Vagina (tissue), 2 donors: ENCODE measurements at regions not wholly inside any gene's neighbourhood (a gene's known extent, or its start where the extent isn't known, plus 50 kb on each side); places are given as distances from the start of the nearest gene placed in this dataset.

ENCODE experiments used
- DNase-seq, 2 donors: peaks; one replicate each; pipeline ENCODE4 v3.0.0-alpha.2; 2017; ENCODE audit errors: extremely low spot score in 2 of 2
- H3K27ac ChIP-seq: fragments of 200-600 bp; sonication (generic); one replicate; pipeline ENCODE4 v1.5.1; 2019
- H3K27me3 ChIP-seq: fragments of 200-600 bp; sonication (generic); one replicate; pipeline ENCODE4 v1.5.1; 2019
- H3K36me3 ChIP-seq, 2 donors: fragments of 200-600 bp; sonication (generic); one replicate each; pipeline ENCODE4 v1.5.1; 2017 to 2019
- H3K4me1 ChIP-seq: fragments of 200-600 bp; sonication (generic); one replicate; pipeline ENCODE4 v1.5.1; 2019
- H3K4me3 ChIP-seq, 2 donors: fragments of 200-600 bp; sonication (generic); 1 replicate in 1 of 2; 2 replicates in 1 of 2; pipeline ENCODE4 v1.5.1; 2016 to 2019
- H3K9me3 ChIP-seq: fragments of 200-600 bp; sonication (generic); one replicate; pipeline ENCODE4 v1.5.1; 2019
- POLR2A ChIP-seq, 2 donors: fragments of 450-650 bp; IDR thresholded peaks; one replicate each; pipeline ENCODE4 v1.6.1; 2017; ENCODE audit warnings: antibody characterized with exemption in 2 of 2, mild to moderate bottlenecking in 2 of 2, moderate library complexity in 2 of 2
- POLR2AphosphoS5 ChIP-seq, 2 donors: sonication (generic); formaldehyde crosslinking; IDR thresholded peaks; one replicate each; pipeline ENCODE4 v1.9.0; 2017; ENCODE audit warnings: antibody characterized with exemption in 2 of 2, mild to moderate bottlenecking in 2 of 2, low read depth in 1 of 2; ENCODE audit not compliant: insufficient read depth in 1 of 2
- intact Hi-C: fragments of 100-400 bp; cut with DNase I; formaldehyde crosslinking; loops from one replicate; pipeline ENCODE4 v1.15.1; 2023
- TF ChIP-seq, protein P1 (sequence below), 3 experiments: fragments of 450-650 bp in 2 of 3; fragments of 200-600 bp in 1 of 3; sonication (generic) in 1 of 3; IDR thresholded peaks; one replicate each; pipeline ENCODE4 v1.5.1; 2017 to 2019; ENCODE audit warnings: antibody characterized with exemption in 3 of 3, mild to moderate bottlenecking in 2 of 3, moderate library complexity in 2 of 3

DNA sequence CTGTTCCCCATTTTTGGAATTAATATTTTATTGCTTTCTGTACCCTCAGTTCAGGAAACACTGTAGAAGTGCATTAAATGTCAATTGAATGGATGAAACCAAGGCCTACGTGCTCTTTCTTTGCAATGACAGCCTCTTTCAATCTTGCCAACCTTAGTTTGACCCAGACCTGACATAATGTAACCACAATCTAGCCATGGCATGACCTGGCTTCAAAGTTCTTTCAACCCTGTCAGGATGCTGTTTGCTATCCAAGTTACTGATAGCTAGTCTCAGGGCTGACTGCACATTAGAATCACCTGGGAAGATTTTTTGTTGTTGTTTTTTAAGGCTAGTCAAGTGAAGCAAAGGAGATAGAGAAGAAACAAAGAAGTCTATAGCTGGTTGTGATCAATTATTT, 190.9 kb upstream of the PKDCC start:
- Histone ChIP-seq H3K9me3 (no peaks in the 10 kb centered on the region), H3K36me3 (no peaks in the 10 kb centered on the region), H3K4me3 (no peak overlapping the region), H3K4me1 (no peaks in the 10 kb centered on the region), H3K27me3 (no peaks in the 10 kb centered on the region), H3K27ac (no peak overlapping the region)
- DNase-seq = no peak
- TF ChIP-seq POLR2AphosphoS5 (IDR thresholded peaks at IDR 0.05; ENCODE audit: insufficient read depth in 1 of 2, low read depth in 1 of 2) (no peak), POLR2A (IDR thresholded peaks at IDR 0.05) (no peak)
- TF ChIP-seq, protein P1, sequence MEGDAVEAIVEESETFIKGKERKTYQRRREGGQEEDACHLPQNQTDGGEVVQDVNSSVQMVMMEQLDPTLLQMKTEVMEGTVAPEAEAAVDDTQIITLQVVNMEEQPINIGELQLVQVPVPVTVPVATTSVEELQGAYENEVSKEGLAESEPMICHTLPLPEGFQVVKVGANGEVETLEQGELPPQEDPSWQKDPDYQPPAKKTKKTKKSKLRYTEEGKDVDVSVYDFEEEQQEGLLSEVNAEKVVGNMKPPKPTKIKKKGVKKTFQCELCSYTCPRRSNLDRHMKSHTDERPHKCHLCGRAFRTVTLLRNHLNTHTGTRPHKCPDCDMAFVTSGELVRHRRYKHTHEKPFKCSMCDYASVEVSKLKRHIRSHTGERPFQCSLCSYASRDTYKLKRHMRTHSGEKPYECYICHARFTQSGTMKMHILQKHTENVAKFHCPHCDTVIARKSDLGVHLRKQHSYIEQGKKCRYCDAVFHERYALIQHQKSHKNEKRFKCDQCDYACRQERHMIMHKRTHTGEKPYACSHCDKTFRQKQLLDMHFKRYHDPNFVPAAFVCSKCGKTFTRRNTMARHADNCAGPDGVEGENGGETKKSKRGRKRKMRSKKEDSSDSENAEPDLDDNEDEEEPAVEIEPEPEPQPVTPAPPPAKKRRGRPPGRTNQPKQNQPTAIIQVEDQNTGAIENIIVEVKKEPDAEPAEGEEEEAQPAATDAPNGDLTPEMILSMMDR (IDR thresholded peaks at IDR 0.05) = no peak
- intact Hi-C loops = no loop called here

DNA sequence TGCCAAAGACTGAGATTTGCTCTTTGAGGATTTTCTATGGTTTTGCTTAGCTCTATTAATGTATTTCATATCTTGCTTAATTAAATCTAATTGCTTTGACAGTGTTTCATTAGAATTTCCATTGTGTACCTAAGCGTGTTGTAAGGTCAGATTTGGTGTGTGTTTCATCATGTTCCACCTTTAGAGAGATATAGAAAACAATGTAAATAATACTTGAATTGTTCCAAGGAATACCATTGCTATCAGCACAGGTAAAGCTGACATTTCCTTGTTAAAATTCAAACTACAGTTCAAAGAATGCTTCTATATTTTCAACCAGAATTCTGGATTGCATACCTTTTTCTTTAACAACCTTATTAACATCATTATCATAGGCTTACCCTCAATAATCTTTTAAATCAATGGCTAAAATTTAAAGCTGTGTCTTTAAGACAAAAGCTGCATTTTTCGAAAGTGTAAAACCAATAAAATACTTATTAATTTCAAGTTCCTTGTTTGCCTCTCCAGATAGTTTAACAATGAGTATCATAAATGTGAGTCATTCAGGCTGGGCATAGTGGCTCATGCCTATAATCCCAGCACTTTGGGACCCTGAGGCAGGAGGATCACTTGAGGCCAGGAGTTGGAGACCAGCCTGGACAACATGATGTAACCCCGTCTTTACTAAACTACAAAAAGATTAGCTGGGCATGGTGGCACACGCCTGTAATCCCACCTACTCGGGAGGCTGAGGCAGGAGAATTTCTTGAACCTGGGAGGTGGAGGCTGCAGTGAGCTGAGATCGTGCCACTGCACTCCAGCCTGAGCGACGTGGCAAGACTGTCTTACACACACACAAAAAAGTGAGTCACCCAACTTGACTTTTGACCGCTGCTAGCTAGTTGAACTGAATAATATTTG, 188.0 kb upstream of the PKDCC start:
- H3K27ac ChIP-seq = no peak overlapping the region
- no peaks in the 10 kb centered on the region for H3K9me3 ChIP-seq
- TF ChIP-seq POLR2AphosphoS5 (IDR thresholded peaks at IDR 0.05; ENCODE audit: insufficient read depth in 1 of 2, low read depth in 1 of 2) (no peak), POLR2A (IDR thresholded peaks at IDR 0.05) (no peak)
- TF ChIP-seq, protein P1 (IDR thresholded peaks at IDR 0.05) = no peak
- H3K36me3 ChIP-seq = no peaks in the 10 kb centered on the region
- no peak overlapping the region for H3K4me3 ChIP-seq
- H3K27me3 ChIP-seq = no peaks in the 10 kb centered on the region
- intact Hi-C loops = no loop called here
- no peaks in the 10 kb centered on the region for H3K4me1 ChIP-seq
- DNase-seq = no peak

DNA sequence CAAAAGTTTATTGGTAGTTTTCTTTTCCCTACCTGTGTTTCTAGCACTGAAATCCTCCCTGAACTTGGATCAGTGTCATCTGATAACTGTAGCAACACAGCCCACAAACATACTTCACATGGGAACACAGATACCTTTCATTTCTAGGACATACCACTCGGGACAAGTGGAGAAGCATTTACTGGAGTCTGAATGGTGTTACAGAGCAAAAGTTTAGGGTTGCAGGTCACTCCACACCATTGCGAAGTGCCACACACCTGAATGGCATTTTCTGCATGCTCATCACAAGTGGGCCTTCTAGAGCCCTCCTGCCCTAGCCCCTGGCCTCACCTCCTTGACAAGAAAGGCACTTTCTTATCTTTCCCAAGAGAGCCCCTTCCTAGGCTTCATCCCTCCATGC, 184.8 kb upstream of the PKDCC start:
- no peaks in the 10 kb centered on the region for H3K4me1 ChIP-seq
- no peak for DNase-seq
- H3K4me3 ChIP-seq = no peak overlapping the region
- no peaks in the 10 kb centered on the region for H3K9me3 ChIP-seq
- intact Hi-C loops = no loop called here
- TF ChIP-seq POLR2AphosphoS5 (IDR thresholded peaks at IDR 0.05; ENCODE audit: insufficient read depth in 1 of 2, low read depth in 1 of 2) = no peak
- TF ChIP-seq, protein P1 (IDR thresholded peaks at IDR 0.05) = no peak
- no peak for TF ChIP-seq POLR2A (IDR thresholded peaks at IDR 0.05)
- no peaks in the 10 kb centered on the region for H3K36me3 ChIP-seq
- no peaks in the 10 kb centered on the region for H3K27me3 ChIP-seq
- no peak overlapping the region for H3K27ac ChIP-seq

DNA sequence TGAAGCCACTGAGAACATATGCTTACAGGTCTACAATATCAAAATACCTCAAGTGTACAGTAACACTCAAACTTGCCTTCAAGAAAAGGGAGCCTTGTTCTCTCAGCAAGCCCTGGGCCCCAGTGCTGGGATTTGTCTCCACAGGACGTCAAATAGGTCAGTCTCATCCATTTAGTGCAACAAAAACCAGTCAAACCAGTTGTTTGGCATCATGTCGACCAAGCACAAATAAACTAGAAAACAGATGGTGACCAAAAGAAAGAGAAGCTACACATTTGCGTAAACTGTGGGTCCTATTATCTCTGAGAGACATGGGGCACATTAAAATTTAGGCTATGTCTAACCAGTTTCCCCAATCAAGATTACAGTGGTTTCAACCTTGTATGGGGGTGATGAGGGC, 182.6 kb upstream of the PKDCC start:
- Histone ChIP-seq H3K4me3 (no peak overlapping the region), H3K4me1 (peaks cover 5% of the 10 kb centered on the region), H3K27me3 (no peaks in the 10 kb centered on the region), H3K36me3 (no peaks in the 10 kb centered on the region), H3K9me3 (no peaks in the 10 kb centered on the region), H3K27ac (no peak overlapping the region)
- intact Hi-C loops = no loop called here
- DNase-seq = no peak
- TF ChIP-seq POLR2AphosphoS5 (IDR thresholded peaks at IDR 0.05; ENCODE audit: insufficient read depth in 1 of 2, low read depth in 1 of 2) (no peak), POLR2A (IDR thresholded peaks at IDR 0.05) (no peak)
- TF ChIP-seq, protein P1 (IDR thresholded peaks at IDR 0.05) = no peak

DNA sequence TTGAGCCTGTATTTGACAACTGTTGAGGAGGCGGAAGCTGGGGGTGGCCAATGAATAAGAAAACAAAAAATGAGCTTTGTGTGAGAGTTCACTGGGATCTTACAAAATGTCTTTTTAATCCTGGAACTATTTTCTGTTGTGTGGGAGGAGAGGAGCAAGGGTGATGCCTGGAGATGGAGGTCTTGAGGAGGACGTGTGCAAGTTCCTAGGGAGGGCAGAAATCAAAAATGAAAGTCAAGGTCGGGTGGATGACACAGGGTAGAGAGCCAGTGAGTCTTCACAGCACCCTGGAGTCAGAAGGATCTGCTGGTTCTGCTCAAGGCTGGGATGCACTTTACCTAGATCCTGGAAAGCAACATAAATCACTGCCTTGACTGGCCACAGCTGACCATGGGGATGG, 180.3 kb upstream of the PKDCC start:
- intact Hi-C loops = no loop called here

More for the DNA sequence above, 180.3 kb upstream of the PKDCC start:
- peaks cover 14% of the 10 kb centered on the region for H3K4me1 ChIP-seq
- no peaks in the 10 kb centered on the region for H3K36me3 ChIP-seq
- no peak overlapping the region for H3K27ac ChIP-seq
- no peak for TF ChIP-seq POLR2AphosphoS5 (IDR thresholded peaks at IDR 0.05; ENCODE audit: insufficient read depth in 1 of 2, low read depth in 1 of 2)
- TF ChIP-seq, protein P1 (IDR thresholded peaks at IDR 0.05) = no peak
- TF ChIP-seq POLR2A (IDR thresholded peaks at IDR 0.05) = no peak
- no peaks in the 10 kb centered on the region for H3K9me3 ChIP-seq
- no peak for DNase-seq
- H3K4me3 ChIP-seq = no peak overlapping the region
- H3K27me3 ChIP-seq = no peaks in the 10 kb centered on the region
